COLO668 (cell line): ENCODE measurements at regions not wholly inside any gene's neighbourhood (a gene's known extent, or its start where the extent isn't known, plus 50 kb on each side); places are given as distances from the start of the nearest gene placed in this dataset.
"Not testable (repeated sequence)": the region's sequence is repeated elsewhere in the genome, so short reads cannot be mapped to it uniquely, and the experiment has no call there.

Experiments
- DNase-seq: peaks from one replicate; lab custom pipeline; 2025; ENCODE audit not compliant: unreplicated experiment; lab: John Stamatoyannopoulos, UW

DNA sequence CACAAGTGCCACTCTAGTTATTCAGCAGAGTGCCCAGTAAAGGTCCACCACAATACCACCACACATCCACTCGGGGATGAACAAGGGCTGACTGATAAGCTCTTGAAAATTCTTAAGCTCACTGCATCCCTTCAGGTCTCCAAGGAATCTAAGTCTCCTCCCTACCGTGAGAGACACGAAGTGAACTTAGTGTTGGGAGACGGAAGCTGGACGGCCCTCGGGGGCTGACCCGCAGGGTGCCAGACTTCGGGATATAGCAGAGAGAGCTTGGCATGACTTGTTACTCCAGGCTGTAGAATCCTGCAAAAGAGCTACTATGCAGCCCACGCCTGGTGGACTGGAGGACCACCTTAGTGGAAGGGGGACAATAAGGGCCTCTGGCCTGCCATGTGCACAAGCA is 75.1 kb downstream of the LYZL1 start:
- not testable (repeated sequence) for DNase-seq

DNA sequence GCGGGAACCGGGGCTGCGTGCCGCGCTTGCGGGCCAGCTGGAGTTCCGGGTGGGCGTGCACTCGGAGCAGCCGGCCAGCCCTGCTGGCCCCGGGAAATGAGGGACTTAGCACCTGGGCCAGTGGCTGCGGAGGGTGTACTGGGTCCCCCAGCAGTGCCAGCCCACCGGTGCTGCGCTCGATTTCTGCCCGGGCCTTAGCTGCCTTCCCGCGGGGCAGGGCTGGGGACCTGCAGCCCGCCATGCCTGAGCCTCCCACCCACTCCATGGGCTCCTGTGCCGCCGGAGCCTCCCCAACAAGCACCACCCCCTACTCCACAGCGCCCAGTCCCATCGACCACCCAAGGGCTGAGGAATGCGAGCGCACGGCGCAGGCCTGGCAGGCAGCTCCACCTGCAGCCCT is 77.3 kb downstream of the LYZL1 start:
- DNase-seq, result not testable (repeated sequence)

DNA sequence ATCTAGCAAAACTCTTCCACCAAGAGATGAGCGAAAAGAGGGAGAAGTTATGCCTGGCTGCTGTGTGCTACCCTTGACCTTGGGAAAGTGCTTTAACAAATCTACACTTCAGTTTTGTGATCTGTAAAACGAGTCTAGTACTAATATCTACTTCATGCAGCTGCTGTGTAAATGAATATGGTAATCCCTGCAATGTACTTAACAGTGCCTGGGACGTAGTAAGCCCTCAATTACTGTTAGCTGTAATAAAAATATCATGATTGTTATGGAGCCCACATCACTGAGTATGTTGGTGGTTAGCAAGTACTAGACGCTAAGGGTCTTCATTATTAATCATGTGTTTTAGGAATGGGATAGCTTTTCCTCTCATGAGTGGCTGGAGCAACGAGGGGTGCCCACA is 80.5 kb downstream of the LYZL1 start:
- DNase-seq, result no peak

DNA sequence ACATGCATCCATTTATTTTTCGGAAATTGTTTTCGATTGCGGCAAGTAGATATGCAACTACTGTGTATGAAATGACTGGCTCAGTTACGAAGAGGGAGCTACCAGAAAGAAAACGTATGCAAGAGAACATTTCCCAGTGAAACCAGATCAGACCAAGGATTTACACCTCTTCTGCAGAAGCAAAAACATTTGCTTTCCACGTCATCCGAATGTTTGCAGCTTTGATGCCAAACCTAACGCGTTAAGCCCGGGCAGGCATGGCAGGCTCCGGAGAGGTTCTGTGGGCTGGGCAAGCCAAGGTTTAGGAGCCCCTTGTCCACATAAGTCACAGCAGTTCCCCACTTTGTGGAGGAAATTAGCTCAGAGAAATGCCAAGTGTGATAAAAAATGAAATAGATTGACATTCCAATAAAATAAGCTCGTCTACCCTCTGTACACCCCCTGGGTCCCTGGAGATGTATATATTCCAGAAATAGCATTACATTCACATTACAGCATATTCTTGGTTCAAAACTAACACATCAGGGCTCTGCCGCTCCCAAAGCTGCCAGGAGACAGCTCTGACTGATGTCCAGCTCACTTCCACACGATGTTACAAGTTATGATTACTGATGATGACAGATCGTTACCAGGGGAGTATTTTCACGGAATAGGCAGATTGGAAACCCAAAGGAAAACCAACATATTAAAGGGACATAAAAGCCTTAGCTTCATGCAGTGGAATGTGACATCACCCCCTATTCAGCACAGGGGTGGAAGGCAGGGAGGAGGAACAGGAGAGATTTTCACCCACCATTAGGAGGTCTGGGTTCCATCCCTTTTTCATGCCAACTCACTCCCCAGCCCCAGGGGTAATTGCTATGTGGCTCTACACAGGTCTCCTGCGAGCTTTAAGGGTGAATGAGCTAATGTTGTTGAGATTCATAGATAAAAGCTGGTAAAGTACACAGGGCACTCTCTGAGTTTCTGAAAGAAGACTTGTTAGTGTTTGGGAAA is 81.5 kb downstream of the LYZL1 start:
- no peak for DNase-seq

DNA sequence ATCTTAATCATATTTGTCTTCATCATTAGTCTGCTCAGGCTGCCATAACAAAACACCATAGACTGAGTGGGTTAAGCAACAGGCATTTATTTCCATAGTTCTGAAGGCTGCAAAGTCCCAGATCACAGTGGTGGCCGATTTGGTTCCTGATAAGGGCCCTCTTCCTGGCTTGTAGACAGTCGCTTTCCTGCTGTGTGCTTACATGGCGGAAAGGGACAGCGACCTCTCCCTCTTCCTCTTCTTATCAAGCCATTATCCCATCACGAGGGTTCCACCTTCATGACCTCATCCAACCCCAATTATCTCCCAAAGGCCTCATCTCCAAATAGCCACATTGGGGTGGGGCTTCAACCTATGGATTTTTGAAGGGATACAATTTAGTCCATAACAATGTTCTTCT is 84.0 kb downstream of the LYZL1 start:
- no peak for DNase-seq

DNA sequence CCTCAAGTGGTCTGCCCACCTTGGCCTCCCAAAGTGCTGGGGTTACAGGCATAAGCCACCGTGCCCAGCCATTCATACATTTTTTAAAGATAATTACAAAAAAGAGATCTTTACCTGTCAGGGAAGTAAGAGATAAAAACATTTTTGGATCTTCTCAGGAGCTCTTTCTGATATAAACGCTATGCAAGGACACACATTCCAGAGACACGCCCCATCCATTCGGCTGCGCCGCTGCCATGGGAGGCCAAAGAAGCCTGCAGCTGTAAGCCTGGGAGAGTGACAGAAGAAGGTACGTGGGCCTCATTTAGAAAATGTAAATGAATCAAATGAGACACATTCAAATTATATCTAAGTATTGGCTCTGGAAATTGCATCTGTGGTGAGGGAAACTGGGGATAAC is 85.3 kb downstream of the LYZL1 start:
- DNase-seq, result no peak

DNA sequence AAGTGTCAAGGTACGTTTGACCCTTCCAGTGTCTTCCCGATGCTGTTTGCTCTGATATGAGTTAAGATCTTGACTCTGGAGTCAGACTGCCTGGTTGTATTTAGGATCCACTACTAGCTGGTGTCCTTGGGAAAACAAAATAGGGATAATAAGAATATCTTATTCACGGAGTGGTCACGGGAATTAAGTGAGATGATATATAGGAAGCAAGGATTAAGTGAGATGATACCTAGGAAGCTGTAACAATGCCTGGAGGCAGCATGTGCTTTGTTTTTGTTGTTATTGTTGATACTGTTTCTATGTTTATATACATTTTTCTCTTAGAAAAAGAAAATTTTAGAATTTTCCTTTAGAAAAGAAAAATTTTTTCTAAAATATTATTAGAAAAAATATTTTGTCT is 87.0 kb downstream of the LYZL1 start:
- no peak for DNase-seq

DNA sequence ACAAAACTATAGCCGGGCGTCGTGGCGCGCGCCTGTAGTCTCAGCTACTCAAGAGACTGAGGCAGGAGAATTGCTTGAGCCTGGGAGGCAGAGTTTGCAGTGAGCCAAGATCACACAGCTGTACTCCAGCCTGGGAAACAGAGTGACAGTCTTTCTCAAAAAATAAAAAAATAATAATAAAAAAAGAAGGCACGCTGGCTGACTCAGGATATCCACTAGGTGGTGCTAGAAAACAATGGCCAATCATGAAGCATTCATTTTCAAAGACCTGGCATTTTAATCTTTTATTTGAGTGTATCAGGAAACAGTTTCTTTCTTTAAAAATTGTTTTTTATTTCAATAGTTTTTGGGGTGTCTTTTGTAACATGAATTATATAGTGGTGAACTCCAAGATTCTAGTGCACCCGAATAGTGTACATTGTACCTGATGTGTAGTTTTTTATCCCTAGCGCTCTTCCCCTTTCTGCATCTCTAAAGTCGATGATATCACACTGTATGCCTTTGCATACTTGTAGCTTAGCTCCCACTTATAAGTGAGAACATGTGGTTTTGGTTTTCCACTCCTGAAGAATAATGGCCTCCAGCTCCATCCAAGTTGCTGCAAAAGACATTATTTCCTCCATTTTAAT is 88.6 kb downstream of the LYZL1 start:
- no peak for DNase-seq

DNA sequence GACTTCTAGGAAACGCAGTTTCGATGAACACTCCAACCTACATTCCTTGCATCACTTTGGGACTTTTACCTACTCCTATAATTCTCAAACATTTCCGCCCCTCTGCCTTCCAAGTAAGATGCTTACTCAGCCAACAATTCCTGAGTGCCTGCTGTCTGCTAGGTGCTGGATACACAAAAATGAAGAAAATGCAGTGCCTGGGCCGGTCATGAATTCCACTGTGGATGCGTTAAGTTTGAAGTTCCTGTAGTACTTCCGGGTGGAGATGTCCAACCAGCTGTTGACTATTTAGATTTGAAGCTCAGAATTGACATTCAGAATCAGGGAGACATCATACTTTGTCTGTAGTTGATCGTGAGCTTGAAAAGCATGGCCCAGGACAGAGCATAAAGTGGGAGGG is 89.2 kb downstream of the LYZL1 start:
- DNase-seq, result no peak

DNA sequence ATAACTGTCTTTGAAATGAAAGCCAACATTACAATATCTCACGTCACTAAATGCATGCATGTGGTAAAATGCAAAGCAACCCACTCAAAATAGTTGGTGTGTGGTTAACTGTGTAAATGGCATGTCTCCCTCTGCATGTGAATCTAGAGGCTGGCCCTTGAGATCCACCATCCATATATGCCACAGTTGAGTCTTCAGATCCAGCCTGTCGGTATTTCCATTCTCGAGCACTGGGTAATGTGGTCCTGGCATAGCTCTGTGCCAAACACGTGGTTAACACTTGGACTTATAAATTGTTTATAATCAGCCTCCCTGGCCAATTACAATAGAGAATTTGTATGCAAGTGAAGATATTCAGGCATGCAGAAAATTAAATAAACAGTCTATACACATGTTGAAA is 90.3 kb downstream of the LYZL1 start:
- no peak for DNase-seq

DNA sequence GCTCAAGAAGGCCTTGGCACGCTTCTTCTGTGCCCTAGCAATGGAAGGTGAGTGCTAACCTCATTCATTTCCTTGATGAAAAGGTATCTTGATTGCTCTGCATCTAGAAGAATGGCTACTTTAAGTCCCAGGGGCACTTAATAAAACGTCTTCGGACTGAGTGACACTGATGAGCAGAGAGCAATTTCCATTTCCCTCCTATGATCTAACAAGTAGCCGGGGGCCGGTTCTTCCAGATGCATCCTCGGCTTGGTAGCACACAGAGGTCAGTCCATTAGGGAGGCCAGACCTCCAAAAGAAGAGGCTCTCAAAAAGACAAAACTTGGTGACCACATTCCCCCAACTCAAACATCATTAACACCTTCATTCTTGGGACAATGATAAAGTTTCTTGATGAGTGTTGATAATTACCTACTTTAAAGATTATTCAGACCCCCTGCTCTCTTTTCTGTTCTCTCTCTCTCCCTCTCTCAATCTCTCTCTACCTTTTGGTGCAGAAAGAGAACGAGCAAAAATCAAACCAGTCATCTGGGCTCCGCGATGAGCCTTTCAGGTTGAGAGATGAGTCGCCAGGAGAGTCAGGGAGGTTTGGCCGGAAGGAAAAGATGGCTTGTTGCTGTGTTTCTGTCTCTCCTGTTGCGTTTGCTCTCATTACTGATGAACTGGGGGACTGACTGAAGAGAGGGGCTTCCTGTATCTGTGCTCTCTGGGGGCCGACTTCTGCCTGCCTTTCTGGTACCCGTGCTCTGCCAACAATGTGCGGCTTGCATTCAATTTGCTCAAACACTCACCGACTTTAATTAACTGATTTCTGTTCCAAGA is 91.1 kb downstream of the LYZL1 start:
- DNase-seq, result not testable (repeated sequence)

DNA sequence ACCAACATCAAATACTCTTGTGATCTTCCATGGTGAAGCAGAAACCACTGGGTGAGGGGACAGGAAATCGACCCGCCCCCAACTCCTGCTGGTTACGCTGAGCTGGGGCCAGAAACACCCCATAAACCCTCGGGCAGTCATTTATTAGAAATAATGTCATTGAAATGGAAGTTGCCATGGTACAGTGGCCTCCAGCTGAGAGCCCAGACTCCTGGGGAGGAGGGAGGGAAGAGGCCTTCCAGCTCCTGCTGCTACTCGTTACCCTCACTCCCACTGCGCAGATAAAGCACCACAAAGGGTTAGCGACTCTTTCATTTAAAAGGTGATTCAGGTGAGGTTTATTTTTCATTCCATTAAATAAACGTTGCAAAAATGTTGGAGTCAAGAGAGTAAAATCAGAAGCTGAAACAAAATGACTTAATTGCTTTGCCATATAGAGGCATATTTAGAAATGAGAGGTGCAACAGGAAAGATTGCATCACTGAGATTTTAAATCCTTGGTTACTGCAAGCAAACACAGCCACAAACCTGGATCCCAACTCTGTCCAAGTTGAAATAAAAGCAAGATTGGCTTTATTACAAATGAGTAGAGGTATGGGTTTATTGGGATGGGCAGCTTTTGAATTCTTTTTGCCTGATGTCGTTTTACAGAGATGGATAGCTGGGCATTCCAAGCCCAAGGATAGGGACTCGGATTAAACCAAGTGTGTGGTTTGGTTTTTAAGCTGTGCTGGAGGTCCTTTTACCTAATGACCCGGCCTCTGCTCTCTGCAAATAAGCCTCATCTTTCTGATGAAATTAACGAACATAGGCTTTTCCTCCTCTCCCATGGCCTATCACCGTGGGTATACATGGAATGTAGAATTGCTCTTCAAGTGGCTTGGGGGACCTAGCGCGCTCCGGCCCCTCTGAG is 92.0 kb downstream of the LYZL1 start:
- not testable (repeated sequence) for DNase-seq

DNA sequence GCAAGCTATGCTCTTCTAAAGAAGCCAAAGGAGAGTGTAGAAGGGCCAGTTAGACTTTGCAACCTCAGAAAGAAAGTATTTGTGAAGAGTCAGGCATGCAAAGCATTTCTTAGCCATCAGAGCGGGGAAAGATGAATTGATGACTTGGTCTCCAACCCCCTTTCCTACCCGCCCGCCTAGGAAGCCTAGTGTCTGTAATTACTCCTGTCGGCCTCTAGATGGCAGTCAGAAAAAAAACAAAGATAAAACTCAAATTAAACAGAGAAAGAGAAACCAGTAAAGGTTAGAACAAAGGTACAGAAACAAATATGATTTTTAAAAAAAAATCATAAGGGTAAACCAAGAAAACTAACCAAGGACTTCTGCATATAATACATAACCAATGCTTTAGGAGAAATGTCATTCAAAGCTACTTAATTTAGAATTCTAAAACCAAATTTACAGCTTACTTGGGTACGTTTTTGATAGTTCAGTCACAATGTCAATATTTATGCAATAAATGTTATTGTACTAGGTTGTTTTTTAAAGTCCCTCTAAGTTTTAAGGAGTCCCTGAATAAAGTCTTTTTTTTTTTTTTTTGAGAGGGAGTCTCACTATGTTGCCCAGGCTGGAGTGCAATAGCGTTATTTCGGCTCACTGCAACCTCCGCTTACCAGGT is 97.6 kb downstream of the LYZL1 start:
- DNase-seq, result no peak

DNA sequence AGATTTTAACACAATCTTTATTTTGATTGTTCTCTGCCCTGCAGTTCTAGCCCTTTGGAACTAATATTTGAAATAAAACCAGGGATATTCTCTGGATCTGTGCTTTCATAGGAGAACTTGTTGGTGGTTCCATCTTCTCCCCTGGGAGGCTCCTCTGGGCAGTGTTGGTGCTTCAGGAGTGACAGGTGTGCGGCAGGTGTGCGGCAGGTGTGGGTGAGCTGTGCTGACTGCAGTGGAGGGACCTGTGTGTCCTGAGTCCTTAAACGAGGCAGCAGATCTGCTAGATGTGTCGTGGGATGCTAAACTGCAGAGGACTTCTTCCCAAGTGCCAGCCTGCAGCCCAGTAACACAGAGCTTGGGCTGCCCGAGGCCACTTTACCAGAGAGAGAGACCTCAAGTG is 98.4 kb downstream of the LYZL1 start:
- peak; percentile 79 for DNase-seq

DNA sequence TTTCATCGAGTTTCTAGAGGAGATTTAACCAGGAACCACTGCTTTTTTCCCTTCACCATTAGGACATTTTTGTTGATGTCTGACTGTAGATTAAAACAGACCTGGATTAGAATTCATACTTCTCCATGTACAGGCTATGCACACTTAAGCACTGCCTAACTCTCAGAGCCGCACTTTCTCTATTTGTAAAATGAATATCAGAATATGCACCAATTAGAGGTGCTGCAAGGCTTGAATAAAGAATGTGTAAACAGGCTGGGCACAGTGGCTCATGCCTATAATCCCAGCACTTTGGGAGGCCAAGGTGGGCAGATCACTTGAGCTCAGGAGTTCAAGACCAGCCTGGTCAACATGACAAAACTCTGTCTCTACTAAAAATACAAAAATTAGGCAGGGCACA is 99.2 kb downstream of the LYZL1 start:
- DNase-seq, result not testable (repeated sequence)

DNA sequence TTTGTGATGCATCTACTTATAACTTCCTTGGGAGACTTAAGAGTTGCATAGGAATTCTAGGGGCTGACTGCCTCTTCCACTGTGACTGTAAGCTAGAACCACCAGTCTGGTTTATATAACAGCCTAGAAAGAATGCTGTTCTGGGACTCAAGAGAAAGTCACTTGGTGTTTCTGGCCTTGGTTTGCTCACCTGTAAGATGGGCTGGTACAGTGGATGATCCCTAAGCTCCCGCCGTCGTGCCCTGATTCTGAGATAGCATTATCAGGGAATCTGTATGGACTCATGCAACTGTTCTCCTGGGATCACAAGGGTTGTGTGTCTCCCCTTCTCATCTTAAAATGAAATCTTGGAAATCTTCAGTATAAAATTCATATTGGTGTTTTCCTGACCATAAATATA is 100.6 kb downstream of the LYZL1 start:
- no peak for DNase-seq

DNA sequence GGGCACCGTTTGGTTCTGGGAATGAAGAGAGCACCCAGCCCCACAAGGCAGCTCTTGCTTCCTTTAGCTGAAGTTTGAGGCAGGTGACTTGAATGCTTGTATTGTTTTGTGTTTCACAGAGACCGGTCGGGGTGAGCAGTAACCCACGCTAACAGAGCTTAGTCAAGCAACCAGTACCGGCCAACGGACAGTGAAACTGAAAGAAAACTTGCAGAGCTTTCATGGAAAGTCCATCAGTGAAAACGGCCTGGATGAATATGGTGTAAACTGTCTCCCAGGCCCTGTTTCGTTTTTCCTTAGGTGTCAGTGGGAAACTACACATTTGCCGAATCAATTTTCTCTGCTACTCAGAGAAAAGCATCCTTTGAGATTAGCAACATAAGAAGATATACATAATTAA is 101.1 kb downstream of the LYZL1 start:
- DNase-seq, result no peak

DNA sequence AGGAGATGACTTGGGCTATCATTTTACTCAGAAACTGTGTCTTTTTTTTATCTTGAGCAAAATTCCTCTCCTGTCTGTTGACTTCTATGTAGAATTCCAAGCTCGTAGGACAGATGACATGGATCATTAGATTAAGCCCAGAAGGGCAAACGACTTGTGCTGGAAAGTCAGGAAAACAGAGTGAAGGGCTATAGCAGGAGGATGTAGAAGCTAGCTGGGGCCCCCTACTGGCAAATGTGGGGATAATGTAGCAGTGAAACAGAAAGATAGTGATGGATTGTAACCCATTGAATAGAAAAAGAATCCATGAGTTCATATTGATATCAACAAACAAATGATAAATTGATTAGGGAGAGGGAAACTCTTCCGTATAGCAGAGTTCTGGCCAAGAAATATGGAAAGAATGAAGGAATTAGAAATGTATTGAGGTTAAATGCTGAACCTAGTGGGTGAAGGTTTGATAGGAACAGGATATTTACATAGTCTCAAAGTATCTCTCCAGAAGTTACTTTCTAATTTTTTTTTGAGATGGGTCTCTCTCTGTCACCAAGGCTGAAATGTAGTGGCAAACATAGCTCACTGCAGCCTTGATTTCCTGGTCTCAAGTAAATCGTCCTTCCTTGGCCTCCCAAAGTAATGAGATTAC is 103.6 kb downstream of the LYZL1 start:
- DNase-seq, result peak; percentile 15

DNA sequence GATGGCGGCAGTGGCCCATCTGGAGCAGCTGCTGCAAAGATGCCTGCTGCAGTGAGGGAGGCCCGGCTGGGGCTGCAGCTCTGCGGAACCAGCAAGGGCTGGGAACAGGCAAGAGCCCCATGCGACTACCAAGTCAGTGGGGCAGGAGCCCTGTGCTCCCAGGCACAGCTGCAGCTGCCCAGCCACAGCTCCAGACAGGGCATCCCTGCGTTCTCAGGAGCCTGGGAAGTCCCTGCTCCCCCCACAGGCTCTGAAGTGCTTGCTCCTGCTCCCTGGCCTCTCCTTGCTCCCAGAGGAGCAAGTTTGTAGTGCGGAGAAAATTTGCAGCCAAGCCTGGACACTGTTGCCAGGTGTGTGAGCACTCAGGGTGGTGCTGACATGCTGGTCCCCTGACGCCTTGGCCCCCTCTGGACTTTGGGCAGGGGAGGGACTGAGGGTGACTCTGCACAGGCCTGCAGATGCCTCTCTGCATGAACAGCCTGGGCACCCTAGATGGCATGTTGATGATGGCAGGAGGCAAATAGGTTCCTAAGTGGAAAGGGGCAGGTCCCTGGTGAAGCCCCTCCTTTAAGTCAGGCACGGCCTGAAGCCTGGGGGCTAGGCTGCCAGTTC is 105.6 kb downstream of the LYZL1 start:
- no peak for DNase-seq
